Ishikawa (cell line): ENCODE measurements at regions not wholly inside any gene's neighbourhood (a gene's known extent, or its start where the extent isn't known, plus 50 kb on each side); places are given as distances from the start of the nearest gene placed in this dataset.

Experiments used
- CEBPB ChIP-seq: IDR thresholded peaks from 2 replicates; pipeline ENCODE4 v1.6.1; 2012
- CREB1 ChIP-seq: IDR thresholded peaks from 2 replicates; pipeline ENCODE4 v1.6.1; 2012; ENCODE audit warnings: low read depth
- EGR1 ChIP-seq: IDR thresholded peaks from 2 replicates; pipeline ENCODE4 v1.6.1; 2012
- EP300 ChIP-seq: IDR thresholded peaks from 2 replicates; pipeline ENCODE4 v1.6.1; 2012; ENCODE audit warnings: borderline replicate concordance
- FOXM1 ChIP-seq: IDR thresholded peaks from 2 replicates; pipeline ENCODE4 v1.6.1; 2012; ENCODE audit warnings: low read depth, borderline replicate concordance
- NFIC ChIP-seq: IDR thresholded peaks from 2 replicates; pipeline ENCODE4 v1.6.1; 2012
- RAD21 ChIP-seq: IDR thresholded peaks from 2 replicates; pipeline ENCODE4 v1.6.1; 2012; ENCODE audit warnings: low read depth
- TAF1 ChIP-seq: IDR thresholded peaks from 2 replicates; pipeline ENCODE4 v1.6.1; 2012; ENCODE audit warnings: low read depth, mild to moderate bottlenecking
- TCF12 ChIP-seq: IDR thresholded peaks from 2 replicates; pipeline ENCODE4 v1.6.1; 2012; ENCODE audit warnings: low read depth
- YY1 ChIP-seq: IDR thresholded peaks from 2 replicates; pipeline ENCODE4 v1.6.1; 2012; ENCODE audit warnings: low read depth
- ZBTB7A ChIP-seq: IDR thresholded peaks from 2 replicates; pipeline ENCODE4 v1.6.1; 2012; ENCODE audit warnings: low read depth
- TF ChIP-seq, protein P1 (sequence below): IDR thresholded peaks from 2 replicates; pipeline ENCODE4 v1.6.1; 2012; ENCODE audit warnings: low read depth, mild to moderate bottlenecking
- TF ChIP-seq, protein P2 (sequence below): IDR thresholded peaks from 2 replicates; pipeline ENCODE4 v1.6.1; 2012
- TF ChIP-seq, protein P3 (sequence below): IDR thresholded peaks from 2 replicates; pipeline ENCODE4 v1.6.1; 2012

DNA sequence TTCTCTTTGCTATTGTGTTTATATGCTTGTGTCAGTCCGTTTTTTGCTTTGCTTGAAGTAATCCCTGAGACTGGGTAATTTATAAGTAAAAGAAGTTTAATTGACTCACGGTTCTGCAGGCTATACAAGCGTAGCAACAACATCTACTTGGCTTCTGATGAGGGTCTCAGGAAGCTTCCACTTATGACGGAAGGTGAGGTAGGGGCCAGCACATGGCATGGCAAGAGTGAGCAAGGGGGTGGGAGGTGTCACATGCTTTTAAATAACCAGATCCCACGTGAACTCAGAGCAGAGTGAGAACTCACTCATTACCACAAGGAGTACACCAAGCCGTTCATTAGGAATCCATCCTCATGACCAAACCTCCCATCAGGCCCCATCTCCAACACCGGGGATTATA, 540.3 kb downstream of the TDRD15 start:
- TF ChIP-seq RAD21 (no peak), EGR1 (no peak), EP300 (no peak), YY1 (no peak), CREB1 (no peak), TAF1 (no peak), NFIC (no peak), CEBPB (no peak), FOXM1 (no peak), ZBTB7A (no peak), TCF12 (no peak)
- TF ChIP-seq, protein P1, sequence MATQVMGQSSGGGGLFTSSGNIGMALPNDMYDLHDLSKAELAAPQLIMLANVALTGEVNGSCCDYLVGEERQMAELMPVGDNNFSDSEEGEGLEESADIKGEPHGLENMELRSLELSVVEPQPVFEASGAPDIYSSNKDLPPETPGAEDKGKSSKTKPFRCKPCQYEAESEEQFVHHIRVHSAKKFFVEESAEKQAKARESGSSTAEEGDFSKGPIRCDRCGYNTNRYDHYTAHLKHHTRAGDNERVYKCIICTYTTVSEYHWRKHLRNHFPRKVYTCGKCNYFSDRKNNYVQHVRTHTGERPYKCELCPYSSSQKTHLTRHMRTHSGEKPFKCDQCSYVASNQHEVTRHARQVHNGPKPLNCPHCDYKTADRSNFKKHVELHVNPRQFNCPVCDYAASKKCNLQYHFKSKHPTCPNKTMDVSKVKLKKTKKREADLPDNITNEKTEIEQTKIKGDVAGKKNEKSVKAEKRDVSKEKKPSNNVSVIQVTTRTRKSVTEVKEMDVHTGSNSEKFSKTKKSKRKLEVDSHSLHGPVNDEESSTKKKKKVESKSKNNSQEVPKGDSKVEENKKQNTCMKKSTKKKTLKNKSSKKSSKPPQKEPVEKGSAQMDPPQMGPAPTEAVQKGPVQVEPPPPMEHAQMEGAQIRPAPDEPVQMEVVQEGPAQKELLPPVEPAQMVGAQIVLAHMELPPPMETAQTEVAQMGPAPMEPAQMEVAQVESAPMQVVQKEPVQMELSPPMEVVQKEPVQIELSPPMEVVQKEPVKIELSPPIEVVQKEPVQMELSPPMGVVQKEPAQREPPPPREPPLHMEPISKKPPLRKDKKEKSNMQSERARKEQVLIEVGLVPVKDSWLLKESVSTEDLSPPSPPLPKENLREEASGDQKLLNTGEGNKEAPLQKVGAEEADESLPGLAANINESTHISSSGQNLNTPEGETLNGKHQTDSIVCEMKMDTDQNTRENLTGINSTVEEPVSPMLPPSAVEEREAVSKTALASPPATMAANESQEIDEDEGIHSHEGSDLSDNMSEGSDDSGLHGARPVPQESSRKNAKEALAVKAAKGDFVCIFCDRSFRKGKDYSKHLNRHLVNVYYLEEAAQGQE, result no peak
- TF ChIP-seq, protein P2, sequence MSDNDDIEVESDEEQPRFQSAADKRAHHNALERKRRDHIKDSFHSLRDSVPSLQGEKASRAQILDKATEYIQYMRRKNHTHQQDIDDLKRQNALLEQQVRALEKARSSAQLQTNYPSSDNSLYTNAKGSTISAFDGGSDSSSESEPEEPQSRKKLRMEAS, result no peak
- TF ChIP-seq, protein P3, sequence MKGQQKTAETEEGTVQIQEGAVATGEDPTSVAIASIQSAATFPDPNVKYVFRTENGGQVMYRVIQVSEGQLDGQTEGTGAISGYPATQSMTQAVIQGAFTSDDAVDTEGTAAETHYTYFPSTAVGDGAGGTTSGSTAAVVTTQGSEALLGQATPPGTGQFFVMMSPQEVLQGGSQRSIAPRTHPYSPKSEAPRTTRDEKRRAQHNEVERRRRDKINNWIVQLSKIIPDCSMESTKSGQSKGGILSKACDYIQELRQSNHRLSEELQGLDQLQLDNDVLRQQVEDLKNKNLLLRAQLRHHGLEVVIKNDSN, result no peak
